Skeletal muscle tissue (tissue), 3 donors: ENCODE measurements at regions not wholly inside any gene's neighbourhood (a gene's known extent, or its start where the extent isn't known, plus 50 kb on each side); places are given as distances from the start of the nearest gene placed in this dataset.

ENCODE experiments used
- H3K27ac ChIP-seq: one replicate; pipeline ENCODE4 v1.7.0; 2013; ENCODE audit warnings: mild to moderate bottlenecking, low read depth, low read length, inconsistent platforms
- H3K27me3 ChIP-seq, 3 donors: one replicate each; pipeline ENCODE4 v1.7.0; 2013; ENCODE audit warnings: low read length in 3 of 3; ENCODE audit not compliant: control insufficient read depth in 3 of 3, insufficient read depth in 3 of 3
- H3K36me3 ChIP-seq, 3 donors: one replicate each; pipeline ENCODE4 v1.7.0; 2013; ENCODE audit warnings: low read length in 3 of 3; ENCODE audit not compliant: control insufficient read depth in 3 of 3, insufficient read depth in 3 of 3
- H3K4me1 ChIP-seq, 3 donors: one replicate each; pipeline ENCODE4 v1.7.0; 2013; ENCODE audit warnings: low read length in 3 of 3, mild to moderate bottlenecking in 3 of 3; ENCODE audit not compliant: control insufficient read depth in 3 of 3, insufficient read depth in 3 of 3
- H3K4me3 ChIP-seq, 3 donors: one replicate each; pipeline ENCODE4 v1.7.0; 2013; ENCODE audit warnings: low read length in 3 of 3
- H3K9ac ChIP-seq, 3 donors: one replicate each; pipeline ENCODE4 v1.7.0; 2013; ENCODE audit warnings: low read length in 3 of 3, mild to moderate bottlenecking in 3 of 3, moderate library complexity in 2 of 3, low read depth in 1 of 3
- H3K9me3 ChIP-seq, 3 donors: one replicate each; pipeline ENCODE4 v1.7.0; 2013; ENCODE audit warnings: low read length in 3 of 3; ENCODE audit not compliant: control insufficient read depth in 3 of 3
- donor health status: Osteomylitis.

DNA sequence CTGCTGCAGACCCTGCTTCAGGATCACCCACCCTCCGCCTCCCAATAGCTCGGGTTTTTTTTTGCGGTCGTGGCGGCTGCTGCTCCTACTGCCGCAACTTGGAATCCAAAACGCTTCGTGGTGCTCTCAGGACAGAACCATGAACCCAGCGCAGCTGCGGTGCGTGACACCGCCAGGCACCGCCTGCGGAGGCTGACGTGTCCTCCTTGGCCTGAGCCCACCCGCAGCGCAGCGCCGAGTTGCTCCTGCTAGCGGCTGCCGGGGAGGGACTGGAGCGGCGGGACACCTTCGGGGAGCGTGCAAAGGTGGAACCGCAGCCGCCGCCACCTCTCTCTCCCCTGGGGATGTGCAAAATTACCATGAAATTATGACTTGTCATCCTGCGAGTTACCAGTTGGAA lies 1893.0 kb downstream of the TP53TG3F start:
- Histone ChIP-seq H3K4me3 (no peak overlapping the region), H3K9me3 (no peaks in the 10 kb centered on the region), H3K27me3 (no peaks in the 10 kb centered on the region), H3K9ac (no peak overlapping the region), H3K4me1 (no peaks in the 10 kb centered on the region), H3K27ac (no peak overlapping the region), H3K36me3 (no peaks in the 10 kb centered on the region)

DNA sequence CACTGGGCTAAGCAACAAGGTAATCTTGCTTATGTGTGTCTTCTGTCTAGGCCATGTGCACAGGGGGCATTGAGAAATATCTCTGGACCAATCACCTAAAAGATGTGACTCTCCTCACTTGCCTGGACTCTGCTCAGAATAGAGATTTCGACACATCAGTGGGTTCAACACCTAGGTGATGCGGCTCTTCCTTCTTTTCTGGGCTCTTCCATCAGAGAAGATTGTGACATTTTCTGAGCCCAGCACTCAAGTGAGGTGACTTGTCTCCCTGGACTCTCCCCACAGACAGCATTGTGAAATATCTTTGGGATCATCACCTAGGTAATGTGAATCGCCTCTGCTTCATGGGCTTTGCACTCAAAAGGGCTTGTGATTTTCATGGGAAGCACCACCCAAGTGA lies 1904.1 kb downstream of the TP53TG3F start:
- no peaks in the 10 kb centered on the region for H3K9me3 ChIP-seq
- no peak overlapping the region for H3K27ac ChIP-seq
- H3K9ac ChIP-seq: no peak overlapping the region
- no peaks in the 10 kb centered on the region for H3K36me3 ChIP-seq
- H3K4me3 ChIP-seq: no peak overlapping the region
- no peaks in the 10 kb centered on the region for H3K27me3 ChIP-seq
- H3K4me1 ChIP-seq: no peaks in the 10 kb centered on the region

DNA sequence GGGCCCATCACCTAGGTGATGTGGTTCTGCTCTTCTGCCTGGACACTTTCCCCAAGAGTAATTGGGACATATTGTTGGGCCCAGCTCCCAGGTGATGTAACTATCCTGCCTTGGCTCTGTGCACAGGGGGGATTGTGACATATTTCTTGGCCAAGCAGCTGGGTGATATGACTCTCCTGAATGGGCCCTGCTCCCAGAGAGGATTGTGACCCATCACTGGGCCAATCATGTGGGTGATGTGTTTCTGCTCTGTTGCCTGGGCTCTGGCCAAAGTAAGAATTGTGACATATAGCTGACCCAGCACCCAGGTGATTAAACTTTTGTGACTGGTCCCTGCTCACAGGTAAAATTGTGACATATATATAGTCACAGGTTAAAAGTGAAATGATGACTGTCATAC lies 1904.9 kb downstream of the TP53TG3F start:
- H3K27me3 ChIP-seq: no peaks in the 10 kb centered on the region
- no peak overlapping the region for H3K27ac ChIP-seq
- no peaks in the 10 kb centered on the region for H3K4me1 ChIP-seq
- no peaks in the 10 kb centered on the region for H3K36me3 ChIP-seq
- no peaks in the 10 kb centered on the region for H3K9me3 ChIP-seq
- no peak overlapping the region for H3K4me3 ChIP-seq
- no peak overlapping the region for H3K9ac ChIP-seq

DNA sequence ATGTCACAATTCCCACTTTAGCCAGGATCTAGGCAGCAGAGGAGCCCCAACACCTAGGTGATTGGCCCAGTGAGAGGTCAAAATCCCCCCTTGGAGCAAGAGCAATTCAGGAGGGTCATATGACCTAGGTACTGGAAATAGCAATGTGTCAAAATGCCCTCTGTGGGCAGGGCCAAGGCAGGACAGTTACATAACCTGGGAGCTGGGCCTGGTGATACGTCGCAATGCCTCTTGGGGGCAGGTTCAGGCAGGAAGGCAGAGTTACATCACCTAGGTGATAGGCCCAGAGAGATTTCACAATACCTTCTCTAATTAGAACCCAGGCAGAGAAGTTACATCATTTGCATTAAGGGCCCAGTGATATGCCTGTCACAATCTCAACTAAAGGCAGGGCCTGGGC lies 1906.3 kb downstream of the TP53TG3F start:
- no peaks in the 10 kb centered on the region for H3K27me3 ChIP-seq
- H3K4me1 ChIP-seq: no peaks in the 10 kb centered on the region
- no peaks in the 10 kb centered on the region for H3K9me3 ChIP-seq
- H3K27ac ChIP-seq: no peak overlapping the region
- no peak overlapping the region for H3K4me3 ChIP-seq
- no peak overlapping the region for H3K9ac ChIP-seq
- no peaks in the 10 kb centered on the region for H3K36me3 ChIP-seq

DNA sequence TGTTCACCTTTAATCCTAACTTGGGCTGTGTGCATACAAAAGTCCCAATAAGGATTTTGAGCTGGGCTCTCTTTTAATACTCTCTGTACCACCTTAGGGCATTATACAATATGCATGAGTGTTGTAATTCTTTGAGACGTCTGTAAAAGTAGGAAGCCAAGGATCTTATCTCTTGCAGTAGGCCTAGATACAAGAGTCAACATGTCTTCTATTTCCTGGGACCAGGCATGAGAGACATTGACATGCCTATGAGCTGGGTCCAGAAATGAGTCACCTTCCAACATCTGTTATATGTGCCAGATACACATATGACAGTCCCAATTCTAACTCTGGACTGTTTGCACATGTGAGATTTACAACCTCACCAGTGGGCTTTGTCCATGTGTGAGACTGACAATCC lies 1911.2 kb downstream of the TP53TG3F start:
- Histone ChIP-seq H3K9me3 (no peaks in the 10 kb centered on the region), H3K9ac (no peak overlapping the region), H3K36me3 (no peaks in the 10 kb centered on the region), H3K4me3 (no peak overlapping the region), H3K4me1 (no peaks in the 10 kb centered on the region), H3K27ac (no peak overlapping the region), H3K27me3 (no peaks in the 10 kb centered on the region)

DNA sequence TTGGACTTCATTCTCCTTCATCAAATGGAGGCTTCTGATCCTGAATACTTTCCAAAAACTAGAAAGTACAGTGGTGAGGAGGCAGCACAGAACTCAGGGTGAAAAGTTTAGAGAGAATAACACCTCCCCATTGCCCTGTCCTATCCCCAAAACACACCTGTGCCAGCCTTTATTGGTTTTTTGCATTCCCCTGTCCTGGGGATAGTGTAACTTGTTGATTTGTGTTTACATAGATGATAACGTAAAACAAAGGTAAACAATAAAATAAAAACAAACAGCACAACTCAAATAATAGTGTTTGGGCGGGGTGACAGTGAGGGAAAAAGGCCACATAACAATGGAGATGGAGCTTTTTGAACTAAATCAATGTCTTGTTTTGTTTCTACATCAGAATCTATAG lies 1917.7 kb downstream of the TP53TG3F start:
- H3K36me3 ChIP-seq: no peaks in the 10 kb centered on the region
- H3K9me3 ChIP-seq: no peaks in the 10 kb centered on the region
- no peaks in the 10 kb centered on the region for H3K4me1 ChIP-seq
- no peaks in the 10 kb centered on the region for H3K27me3 ChIP-seq
- no peak overlapping the region for H3K9ac ChIP-seq
- no peak overlapping the region for H3K4me3 ChIP-seq
- H3K27ac ChIP-seq: no peak overlapping the region

DNA sequence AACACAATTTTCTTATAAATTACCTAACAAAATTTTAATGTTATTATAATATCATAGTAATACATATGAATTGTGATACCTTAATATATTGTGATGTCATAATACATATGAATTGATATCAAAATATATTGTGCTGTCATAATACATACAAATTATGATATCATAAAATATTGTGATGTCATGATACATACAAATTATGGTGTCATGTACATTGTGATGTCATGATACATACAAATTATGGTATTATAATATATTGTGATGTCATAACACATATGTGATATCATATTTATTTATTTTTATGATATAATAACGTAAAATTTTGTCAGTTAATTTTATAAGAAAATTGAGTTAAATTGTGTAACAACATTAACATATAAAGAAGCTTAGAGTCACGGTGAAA lies 1927.2 kb downstream of the TP53TG3F start:
- no peak overlapping the region for H3K4me3 ChIP-seq
- H3K27me3 ChIP-seq: no peaks in the 10 kb centered on the region
- H3K9me3 ChIP-seq: no peaks in the 10 kb centered on the region
- H3K4me1 ChIP-seq: no peaks in the 10 kb centered on the region
- H3K27ac ChIP-seq: no peak overlapping the region
- H3K36me3 ChIP-seq: no peaks in the 10 kb centered on the region
- H3K9ac ChIP-seq: no peak overlapping the region

DNA sequence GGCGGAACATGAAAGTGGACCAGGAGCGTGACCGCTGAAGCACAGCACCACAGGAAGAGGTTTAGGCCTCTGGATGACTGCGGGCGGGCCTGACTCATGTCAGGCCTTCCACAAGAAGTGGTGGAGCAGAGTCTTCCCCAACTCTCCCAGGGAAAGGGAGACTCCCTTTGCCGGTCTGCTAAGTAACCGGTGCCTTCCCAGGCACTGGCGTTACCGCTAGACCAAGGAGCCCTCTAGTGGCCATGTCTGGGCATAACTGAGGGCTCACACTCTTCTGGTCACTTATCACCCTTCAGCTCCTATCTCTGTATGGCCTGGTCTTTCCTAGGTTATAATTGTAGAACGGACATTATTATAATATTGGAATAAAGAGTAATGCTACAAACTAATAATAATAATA lies 1931.9 kb downstream of the TP53TG3F start:
- no peaks in the 10 kb centered on the region for H3K9me3 ChIP-seq
- H3K27ac ChIP-seq: no peak overlapping the region
- no peaks in the 10 kb centered on the region for H3K36me3 ChIP-seq
- H3K9ac ChIP-seq: no peak overlapping the region
- no peaks in the 10 kb centered on the region for H3K4me1 ChIP-seq
- no peaks in the 10 kb centered on the region for H3K27me3 ChIP-seq
- no peak overlapping the region for H3K4me3 ChIP-seq

DNA sequence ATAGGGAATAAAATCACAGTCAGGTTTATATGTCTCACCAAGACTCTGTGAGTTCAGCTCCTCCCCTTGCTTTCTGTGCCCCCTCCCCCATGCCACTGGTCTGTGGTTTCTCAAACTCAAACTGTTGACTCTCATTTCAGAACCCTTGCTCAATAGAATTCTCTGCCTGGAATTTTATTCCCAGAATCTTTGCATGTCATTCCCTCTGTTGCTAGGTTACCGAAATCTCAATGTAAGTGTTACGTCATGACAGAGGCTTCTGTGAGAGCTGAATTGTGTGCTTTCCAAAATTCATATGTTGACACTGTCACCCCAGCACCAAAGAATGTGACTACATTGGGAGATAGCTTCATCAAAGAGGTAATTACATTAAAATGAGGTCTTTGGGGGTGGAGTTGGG lies 1938.8 kb downstream of the TP53TG3F start:
- Histone ChIP-seq H3K36me3 (no peaks in the 10 kb centered on the region), H3K9me3 (no peaks in the 10 kb centered on the region), H3K4me1 (no peaks in the 10 kb centered on the region), H3K4me3 (no peak overlapping the region), H3K9ac (no peak overlapping the region), H3K27ac (no peak overlapping the region), H3K27me3 (no peaks in the 10 kb centered on the region)

DNA sequence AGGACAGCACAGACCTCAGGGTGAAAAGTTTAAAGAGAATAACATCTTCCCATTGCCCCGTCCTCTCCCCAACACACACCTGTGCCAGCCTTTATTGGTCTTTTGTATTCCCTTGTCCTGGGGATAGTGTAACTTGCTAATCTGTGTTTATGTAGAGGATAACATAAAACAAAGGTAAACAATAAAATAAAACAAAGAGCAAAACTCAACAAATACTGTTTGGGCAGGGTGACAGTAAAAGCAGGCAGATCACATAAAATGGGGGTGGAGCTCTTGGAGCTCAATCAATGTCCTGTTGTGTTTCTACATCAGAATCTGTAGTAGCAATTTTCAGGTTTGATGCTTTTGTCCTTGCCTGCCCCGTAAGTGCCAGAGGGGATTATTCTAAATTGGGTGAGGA lies 1939.7 kb downstream of the TP53TG3F start:
- H3K9ac ChIP-seq: no peak overlapping the region
- H3K27me3 ChIP-seq: no peaks in the 10 kb centered on the region
- no peaks in the 10 kb centered on the region for H3K9me3 ChIP-seq
- no peaks in the 10 kb centered on the region for H3K4me1 ChIP-seq
- no peaks in the 10 kb centered on the region for H3K36me3 ChIP-seq
- H3K27ac ChIP-seq: no peak overlapping the region
- H3K4me3 ChIP-seq: no peak overlapping the region

DNA sequence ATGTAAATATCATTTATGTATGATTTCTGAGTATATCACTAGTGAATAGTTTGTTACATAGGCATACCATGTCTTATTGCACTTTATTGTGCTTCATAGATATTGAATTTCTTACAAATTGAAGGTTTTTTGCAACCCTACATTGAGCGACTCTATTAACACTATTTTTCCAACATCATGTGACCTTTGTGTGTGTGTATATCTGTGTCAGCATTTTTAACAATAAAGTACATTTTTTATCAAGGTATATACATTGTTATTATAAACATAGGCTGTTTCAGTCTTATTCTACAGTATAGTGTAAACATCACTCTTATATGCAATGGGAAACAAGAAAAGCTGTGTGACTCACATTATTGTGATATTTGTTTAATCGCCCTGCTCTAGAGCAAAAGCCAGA lies 1944.9 kb downstream of the TP53TG3F start:
- H3K27me3 ChIP-seq: no peaks in the 10 kb centered on the region
- H3K4me3 ChIP-seq: no peak overlapping the region
- H3K36me3 ChIP-seq: no peaks in the 10 kb centered on the region
- no peak overlapping the region for H3K9ac ChIP-seq
- H3K27ac ChIP-seq: no peak overlapping the region
- no peaks in the 10 kb centered on the region for H3K9me3 ChIP-seq
- H3K4me1 ChIP-seq: peaks cover 0 to 9% (median 4%) of the 10 kb centered on the region in 3 donors
